ENCODE measurements at regions not wholly inside any gene's neighbourhood (a gene's known extent, or its start where the extent isn't known, plus 50 kb on each side); places are given as distances from the start of the nearest gene placed in this dataset.

DNA sequence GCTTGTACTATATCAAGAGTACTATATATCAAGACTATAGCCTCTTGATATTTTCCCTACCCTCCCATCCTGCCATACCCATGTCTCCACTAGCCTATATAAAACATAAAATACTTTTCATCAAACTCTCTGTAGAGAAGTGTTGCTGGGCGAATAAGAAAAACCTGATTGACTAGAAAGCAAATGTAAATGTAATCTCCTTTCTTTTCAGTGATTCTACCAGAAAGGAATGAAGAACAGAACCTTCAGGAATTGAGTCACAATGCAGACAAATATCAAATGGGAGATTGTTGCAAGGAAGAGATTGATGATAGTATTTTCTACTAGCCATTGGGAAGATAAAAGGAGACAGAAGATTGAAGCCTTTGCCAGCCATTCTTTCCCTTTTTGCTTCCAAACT, 89.2 kb downstream of the KCNRG start:
- DNase-seq: no peak

DNA sequence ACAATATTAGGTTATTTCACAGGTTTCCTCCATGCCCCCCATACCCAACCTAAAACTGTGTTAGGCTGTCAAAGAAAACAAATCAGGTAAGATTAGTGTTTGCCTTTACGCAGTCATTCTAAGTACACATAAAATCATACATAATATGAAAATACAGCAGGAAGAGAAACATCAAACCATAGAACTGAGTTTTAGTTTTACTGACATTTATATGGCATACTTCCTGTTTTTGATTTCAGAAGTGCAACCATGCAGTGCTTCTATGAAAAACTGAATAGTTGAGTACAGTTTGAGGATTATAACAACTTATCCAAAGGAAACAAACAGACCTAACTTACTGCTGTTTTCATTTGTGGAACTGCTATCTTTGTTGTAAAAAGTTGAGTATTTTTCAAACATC, 91.3 kb downstream of the KCNRG start:
- DNase-seq: no peak

DNA sequence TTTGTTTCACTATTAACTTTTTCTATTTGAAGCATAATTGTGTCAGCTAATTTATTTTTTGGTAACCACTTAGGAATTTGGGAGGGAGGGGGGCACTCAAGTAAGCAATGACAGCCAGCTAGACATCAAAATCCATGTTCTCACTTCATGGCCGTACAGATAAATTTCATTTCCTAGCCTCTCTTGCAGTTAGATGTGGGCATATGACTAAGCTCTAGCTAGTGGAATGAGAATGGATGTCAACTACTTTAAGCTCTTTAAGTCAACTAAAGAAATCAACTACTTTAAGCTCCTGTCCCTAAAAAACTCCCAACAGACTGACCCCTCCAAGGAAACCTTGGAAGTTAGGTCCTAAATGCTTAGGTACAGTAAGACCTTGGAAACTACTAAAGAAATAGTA, 92.0 kb downstream of the KCNRG start:
- DNase-seq: no peak

DNA sequence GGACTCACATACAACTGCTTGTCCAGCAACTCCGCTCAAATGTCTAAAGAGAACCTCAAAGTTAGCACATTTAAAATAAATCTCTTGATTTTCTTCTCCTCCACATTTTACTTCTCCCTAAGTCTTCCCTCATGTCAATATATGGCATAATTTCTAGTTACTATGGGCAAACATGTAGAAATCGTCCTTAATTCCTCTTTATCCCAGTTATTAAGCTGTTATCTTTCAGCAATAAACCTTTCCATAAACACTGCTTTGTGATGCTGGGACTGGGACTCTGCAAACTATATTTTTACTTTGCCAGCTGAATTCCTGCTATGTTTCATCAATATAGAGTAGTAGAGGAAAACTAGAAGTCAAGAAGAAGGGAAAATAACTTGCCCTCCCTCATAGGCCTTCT, 99.7 kb downstream of the KCNRG start:
- no peak for DNase-seq

DNA sequence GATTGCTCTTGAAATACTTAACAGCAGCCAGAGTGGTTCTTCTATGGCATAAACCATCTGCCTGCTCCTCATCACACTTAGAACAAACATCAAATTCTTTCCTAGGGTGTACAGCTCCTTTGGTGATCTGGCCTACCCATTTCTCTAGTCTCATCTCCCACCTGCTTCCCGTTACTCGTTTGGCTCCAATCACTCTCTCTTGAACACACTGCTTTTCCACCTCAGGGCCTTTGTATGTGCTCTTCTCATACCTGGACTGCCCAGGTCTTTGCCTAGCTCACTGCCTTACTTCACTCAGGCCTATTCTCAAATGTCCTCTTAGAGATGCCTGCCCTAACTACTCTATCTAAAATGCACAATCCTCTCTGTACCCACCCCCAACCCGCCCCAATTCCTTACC, 100.5 kb downstream of the KCNRG start:
- DNase-seq: no peak

DNA sequence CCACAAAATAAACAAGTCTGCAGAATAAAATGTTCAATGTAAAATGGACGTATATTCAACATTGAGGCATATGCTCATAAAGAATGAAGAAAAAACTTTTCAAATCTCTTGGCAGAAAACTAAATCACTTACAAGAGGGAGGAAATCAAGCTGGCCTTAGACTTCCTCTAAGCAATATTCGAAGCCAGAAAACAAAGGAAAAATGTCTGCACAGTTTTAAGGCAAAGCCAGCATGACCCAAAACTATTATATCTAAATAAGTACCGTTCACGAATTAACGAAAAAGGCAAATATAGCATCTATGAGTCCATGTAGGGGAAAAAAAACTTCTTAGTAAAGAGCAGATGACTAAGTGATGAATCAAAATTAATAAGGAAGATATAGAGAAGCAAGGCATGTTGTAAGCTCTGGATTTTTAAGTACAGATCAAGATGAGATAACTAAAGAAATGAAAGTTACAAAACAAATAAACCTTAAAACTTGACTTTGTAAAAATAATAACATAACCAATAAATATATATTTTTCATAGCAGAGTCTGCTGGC, 101.3 kb downstream of the KCNRG start:
- DNase-seq: no peak

DNA sequence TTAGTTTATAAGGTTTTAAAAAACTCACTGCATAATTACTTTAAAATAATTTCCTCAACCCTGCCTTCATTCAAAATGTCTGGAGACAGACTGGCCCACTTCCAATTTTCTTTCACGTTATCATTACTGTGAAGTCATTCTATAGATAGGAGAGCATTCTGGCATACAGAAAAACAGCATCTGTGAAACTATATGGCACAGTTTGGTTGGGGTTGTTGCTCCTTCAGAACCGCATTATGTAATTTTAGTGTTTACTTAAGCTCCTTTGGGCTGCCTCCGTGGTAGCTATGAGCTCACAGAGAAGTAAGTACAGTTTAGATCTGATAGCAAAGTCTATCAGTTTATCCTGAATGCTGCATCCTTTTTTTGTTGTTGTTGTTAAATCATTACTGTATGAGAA, 104.3 kb downstream of the KCNRG start:
- DNase-seq: no peak

DNA sequence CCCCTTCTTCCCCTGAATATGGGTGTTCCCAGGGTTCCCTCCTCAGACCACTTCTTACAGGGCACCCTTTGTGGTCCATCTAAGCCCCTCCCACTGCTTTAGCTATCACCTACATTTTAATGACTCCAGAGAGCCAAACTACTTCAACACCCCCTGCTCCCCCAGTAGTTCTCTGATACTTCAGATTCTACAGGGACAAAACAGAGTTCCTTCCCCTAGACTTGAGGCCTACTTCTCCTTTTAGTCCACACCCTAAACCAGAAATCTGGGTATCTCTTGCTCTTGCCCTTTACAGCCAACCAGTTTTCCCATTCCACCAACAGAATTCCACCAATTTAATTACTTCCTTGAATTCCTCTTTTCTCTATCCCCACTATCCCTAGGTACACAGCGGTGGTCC, 107.2 kb downstream of the KCNRG start:
- DNase-seq: peak; percentile 33

DNA sequence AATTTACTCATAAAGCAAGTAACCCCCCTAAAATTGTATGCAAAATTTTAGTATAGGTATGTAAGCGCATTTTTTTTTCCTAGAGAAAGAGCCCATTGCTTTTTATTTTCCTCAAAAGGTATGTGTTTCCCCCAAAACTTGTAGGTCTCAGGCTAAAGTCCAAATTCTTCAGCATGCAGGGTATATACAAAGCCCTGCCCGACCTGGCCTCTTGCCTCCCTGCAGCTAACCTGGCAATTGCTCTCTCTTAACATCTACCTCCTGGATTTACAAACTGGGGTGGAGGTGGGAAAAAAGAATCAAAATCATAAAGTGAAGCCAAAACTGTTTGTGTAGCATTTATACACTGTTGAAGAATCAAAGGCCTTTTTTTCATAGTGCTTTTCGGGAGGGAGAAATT, 107.8 kb downstream of the KCNRG start:
- DNase-seq: no peak

DNA sequence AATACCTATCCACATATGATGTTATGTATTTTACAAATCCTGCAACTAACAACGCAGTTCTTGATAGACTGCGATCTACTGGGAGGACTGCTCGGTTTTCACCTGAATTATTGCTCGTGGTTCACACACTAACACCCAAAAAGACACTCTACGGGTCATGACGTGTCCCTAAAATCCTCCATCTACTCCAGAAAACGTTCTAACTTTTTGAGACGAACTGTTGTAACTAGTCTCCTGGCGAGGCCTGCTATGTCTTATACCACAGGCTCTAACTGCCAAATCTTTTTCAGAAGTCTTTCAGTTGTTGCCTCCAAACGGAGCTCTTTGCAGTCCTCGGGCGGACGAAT, 108.2 kb downstream of the KCNRG start:
- DNase-seq: no peak

DNA sequence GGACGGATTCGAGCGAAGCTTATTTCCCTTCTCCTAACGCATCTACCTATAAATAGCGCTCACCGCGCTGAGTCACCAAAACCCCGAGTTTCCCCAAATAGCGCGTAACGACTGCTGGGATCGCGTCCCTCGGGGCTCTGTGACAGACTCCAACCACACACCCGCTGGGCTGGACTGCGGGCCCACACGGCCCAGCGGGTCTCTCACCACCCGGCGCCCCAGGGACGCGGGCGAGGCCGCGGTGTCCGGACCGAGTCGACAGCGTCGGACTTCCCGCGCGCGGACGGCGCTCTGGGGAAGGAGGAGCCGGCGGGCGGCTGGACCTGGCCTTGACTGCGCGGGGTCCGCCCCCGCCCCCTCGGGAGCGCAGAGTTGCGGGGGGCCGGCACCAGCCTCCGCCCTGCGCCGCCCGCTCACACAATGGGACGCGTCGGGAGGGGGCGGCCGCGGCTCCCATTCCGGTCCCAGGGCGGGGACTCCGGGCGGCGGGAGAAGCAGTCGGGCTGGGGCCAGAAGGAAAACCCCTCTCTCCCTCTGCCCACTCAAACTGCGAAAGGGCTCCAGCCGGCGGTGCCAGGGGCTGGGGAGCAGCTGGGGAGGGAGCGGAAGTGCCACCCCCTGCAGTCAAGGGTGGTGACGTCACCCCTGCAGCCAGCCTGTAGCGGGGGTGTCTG, 108.8 kb downstream of the KCNRG start:
- DNase-seq: peak; percentile 84

DNA sequence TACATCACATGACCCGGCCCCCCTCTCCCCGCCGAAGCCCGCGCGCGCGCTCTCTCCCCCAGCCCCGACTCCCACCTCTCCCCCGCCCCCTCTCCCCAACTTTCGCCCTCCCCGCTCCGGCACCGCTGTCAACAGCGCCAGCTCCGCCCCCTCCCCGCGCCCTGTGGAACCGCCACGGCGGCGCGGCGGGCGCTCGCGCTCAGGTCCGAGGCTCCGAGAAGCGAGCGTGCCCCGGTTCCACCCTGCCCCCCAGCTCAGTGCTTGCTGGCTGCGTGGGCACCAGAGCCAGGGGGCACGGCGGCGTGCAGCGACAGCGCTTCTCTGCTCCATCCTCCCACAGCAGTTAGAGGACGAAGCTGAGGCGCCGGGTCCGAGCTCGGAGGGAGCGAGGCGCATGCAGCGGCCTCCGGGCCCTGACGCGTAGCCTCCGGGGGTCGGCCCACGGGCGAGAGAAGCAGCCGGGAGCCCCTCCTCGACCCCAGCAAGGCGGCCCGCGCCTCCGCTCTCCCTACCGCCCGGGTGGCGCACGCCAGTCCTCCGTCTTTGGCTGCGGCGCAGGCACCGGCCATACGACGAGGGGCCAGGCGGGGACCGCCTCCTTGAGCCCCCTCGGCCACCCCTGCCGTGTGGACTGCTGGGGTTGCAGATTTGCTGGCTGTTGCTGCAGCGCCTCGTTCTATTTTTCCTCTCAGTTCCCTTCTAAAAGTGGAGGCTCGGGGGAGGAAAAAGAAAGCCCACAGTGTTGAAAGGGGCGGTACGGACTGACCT, 109.5 kb downstream of the KCNRG start:
- DNase-seq: peak; percentile 98

DNA sequence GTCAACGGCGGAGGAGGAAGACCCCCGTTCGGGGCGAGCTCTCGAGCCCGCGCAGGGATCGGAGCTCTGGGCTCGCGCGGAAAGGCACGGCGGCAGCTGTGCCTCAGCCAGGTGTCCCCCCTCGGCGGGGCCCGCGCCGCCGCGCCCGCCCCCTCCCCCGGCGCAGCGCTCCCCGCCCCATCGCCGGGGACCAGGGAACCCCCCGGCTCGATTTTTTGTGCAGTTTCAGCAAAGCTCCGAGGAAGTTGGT, 110.0 kb downstream of the KCNRG start:
- no peak for DNase-seq

DNA sequence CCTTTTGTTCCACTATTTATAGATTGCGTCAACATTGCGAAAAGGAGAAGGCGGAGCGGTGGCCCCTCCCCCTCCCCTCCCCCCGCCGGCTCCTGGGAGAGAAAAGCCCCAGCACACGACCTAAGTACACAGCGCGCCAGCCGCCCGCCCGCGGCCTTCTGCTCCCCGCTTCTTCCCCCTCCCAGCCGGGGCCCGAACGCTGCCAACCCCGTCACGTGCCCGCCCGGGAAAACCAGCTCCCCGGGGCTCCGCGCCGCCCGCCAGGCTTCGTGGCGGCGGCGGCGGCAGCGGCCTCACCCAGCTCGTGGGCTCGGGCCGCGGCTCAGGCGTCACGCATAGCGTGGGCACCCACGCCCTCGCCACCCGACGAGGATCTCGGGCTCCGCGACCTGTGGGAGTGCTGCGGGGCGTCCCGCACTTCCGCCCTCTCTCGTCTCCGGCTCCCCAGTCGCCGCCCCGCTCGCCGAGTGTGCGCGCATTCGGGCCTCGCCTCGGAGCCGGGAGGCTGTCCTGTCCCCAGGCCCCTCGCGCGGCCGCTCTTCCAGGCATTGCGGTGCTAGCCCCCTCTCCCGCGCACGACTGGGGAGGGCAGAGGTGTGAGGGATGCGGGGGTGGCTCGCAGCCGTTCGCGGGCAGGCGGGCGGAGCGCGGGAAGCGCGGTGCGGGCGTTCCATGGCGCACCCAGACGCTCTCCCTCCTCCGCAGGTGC, 110.5 kb downstream of the KCNRG start:
- peak; percentile 96 for DNase-seq

DNA sequence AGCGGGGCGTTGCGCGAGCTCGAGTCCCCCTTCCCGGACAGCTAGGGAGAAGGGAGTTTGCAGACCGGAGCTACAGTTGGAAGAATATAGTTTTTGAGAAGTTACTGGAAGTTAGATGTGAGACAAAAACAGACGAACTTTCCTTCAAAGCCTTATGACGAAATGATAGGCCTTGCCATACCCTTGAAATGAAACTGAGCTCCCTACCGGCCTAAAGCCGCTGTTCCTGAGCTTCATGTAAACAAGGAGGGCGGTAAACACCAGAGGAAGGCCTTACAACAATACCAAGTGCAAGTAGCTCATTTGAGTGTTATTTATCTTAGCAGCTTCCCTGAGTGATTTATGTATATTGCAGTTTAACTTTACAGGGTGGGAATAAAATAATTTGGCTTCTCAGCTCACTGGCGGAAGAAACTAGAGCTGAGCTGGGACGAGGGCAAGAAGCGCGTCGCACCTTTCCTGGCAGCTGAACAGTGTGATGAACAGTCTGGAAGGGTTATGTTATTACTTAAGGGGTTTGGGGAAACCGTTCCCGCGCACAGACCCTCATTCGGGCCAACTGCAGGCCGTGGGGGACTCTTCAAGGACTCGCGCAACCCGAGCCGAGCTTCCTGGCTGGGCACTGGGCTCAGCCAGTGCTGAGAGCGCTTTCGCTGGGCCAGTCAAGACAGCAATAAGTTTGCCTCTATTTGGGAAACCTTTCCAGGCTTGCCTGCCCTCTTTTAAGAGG, 111.2 kb downstream of the KCNRG start:
- DNase-seq: peak; percentile 59

DNA sequence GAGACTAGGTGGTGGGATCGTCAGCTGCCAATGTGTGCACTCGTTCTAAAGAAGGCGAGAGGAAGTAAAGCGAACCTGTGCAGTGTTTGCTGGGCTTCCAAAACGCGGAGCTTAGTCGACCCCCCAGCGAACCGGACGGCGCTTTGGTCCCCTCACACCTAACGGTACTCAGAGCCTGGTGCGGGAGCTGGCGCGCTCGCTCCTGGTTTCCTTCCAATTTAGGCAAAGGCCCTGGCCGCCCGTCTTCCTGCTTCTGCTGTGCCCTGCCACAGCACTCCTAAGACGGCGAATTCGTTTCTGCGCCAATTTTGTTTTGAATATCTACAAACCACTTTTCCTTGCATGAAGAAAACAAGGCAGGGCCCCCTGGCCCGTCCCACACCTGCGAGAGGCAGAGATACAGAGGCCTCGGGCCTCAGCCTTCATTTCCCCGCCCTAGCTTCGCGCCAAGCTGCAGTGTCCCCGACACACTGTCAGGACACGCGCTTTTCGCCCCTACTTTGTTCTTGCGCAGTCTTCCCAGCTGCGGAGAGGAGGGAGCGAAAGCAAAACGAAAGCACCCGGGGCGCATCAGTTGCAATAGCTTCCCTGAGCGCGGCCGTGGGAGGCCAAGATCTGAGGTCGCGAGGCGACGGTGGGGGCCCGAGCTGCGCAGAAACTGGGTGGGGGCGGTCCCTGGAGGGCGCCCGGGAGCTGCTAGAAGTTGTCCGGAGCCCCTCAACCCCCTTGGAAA, 111.9 kb downstream of the KCNRG start:
- peak; percentile 70 for DNase-seq

DNA sequence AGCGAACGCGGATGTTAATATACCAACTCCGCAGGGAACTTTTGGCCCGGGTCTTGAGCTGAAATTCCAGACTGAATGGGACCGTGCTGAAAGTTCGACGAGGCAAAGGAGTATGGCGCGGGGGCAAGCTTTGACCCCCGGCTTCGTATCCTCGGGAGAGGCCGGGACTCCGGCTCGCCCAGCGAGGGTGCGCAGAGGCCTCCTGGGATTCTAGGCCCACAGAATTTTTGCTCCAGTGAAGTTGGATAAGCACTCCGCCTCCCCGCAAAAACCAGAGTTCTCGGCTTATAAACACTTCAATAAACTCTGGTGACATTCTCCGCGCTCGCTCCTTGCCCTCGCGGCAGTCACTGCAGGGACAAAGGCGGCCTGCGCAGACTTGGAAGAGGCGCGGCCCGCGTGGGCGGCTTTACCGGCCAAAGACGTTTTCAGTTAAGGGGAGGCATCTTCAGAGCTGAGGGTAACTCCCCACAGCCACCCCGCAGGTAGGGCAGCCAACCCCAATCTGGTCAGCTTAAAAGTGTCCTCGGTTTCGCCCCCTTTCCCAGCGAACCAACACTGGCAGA, 112.6 kb downstream of the KCNRG start:
- no peak for DNase-seq

DNA sequence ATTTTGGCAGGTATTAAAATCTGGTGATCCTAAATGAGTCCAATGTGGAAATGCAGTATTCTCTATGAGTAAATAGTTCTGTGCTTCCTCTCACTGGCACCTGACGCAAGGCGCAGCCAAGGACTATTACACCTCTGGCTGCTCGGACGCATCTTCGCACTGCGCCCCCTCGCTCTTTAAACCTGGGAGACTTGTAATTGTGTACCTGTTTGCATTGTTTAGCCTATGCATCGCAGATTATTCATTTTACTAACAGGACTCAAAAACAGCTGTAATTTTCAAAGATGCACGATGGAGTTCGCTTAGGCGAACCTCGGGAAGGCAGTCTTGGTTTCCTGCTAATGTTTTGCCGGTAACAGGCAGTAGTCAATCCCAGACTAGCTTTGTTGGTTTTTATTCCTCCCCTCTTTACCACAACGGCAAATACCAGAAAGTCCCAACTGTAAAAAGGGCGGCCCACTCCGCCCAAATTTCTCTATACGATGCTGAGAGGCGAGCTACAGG, 113.2 kb downstream of the KCNRG start:
- DNase-seq: peak; percentile 54

DNA sequence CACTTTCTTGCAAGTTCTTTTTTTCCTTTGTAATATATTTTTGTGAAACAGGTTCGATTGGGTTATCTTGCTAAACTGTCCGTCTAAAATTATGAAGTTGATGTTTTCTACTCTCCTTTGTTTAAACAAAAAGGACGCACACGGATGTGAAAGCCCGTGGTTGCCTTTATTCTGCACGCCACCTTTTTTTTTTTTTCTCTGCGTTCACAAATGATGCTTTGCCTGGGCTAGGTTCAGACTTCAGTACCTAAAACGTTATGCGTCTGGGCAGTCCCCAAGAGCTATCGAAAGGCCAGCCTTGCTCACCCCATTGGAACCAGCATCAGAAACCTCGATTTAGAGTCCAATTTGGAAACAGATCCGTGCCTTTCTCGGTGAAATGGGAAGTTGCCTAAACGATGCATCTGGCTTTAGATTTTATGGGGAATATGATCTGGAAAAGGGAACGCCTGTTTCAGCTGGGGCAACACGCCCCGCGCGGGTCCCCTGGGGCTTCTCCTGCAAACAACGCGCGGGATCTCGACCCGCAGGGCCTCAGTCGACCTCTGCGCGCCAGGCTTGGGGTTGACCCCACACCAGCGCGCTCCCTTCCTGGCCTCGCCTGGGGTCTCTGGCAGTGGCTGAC, 113.9 kb downstream of the KCNRG start:
- DNase-seq: peak; percentile 44

DNA sequence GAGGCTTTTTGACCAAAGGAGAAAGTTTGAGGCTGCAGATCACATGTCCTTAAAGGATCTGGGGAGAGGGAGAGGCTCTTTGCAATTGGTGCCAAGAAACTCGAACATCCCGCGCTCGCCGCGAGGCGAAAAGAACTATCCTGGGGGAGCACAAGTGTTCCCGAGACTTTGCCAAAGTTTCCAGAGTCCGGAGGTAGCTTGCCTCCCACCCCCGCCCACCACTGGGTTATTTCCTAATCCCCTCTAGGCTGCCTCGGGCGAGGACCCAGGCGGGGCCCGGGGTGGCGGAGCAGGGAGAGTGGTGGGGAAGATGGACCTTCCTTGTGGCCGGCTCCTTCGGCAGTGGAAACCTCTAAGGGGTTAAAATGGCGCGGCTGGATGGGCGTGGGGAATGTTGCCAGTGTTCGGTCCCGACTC, 114.5 kb downstream of the KCNRG start:
- DNase-seq: no peak

DNA sequence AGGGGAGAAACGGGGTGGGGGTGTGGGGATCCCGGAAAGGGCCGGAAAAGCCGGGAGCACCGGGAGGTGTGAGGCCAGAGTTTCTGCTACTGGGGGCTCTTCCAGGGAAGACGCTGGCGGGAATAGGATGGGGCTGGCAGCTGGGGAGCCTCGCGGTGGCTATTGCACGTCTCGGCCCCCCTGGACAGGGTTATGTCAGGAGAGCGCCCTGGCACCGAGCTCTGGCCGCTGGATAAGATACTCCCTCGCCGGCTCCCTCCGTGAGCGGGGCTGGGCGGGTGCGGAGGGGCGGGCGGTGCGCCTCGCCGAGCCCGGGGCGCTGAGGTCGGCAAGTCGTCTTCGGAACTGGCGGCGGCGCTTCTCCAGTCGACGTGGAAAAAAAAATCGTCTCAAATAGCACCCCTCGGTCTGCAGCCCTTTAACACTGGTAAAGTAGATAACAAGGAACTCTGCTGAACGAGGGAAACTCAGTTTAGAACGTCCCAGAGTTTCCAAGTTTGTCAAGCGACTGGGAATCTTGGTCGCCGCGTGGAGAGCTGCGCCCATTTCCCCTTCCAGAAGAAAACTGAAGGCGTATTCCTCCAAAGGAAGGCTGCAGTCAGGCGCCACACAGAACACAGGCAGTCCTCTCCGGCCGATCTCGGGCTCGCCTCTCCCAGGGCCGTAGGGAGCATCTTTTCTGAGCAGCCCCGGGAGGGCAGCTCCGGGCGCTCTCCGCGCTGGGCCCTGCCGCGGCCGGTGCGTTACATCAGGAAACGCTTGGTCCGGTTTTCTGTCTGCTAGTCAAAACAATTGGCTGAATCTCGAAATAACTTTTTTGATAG, 115.1 kb downstream of the KCNRG start:
- DNase-seq: peak; percentile 40
